GM23338 (cell line): ENCODE measurements at regions not wholly inside any gene's neighbourhood (a gene's known extent, or its start where the extent isn't known, plus 50 kb on each side); places are given as distances from the start of the nearest gene placed in this dataset.

ENCODE experiments used
- ATAC-seq: fragments of 200-7000 bp; cut with Tn5 transposase; 3 replicates; pipeline ENCODE4 v1.9.1; 2020
- DNase-seq: peaks from one replicate; pipeline ENCODE4 v3.0.0-alpha.2; 2015; ENCODE audit warnings: low spot score
- H2AFZ ChIP-seq: fragments of 200-600 bp; sonication (generic); 2 replicates; pipeline ENCODE4 v1.8.0; 2016; ENCODE audit warnings: antibody characterized with exemption, mild to moderate bottlenecking, moderate library complexity
- H3F3A ChIP-seq: fragments of 200-600 bp; sonication (generic); replicated peaks from 2 replicates; pipeline ENCODE4 v1.8.0; 2017; ENCODE audit warnings: antibody characterized with exemption, mixed run types, low read depth
- H3K27ac ChIP-seq: fragments of 200-600 bp; sonication (generic); 2 replicates; pipeline ENCODE4 v1.6.1; 2016; ENCODE audit warnings: low read depth
- H3K27me3 ChIP-seq: fragments of 200-600 bp; sonication (generic); 2 replicates; pipeline ENCODE4 v1.8.0; 2016; ENCODE audit warnings: mild to moderate bottlenecking, mixed run types, moderate library complexity; ENCODE audit not compliant: insufficient read depth
- H3K36me3 ChIP-seq: fragments of 200-600 bp; sonication (generic); 2 replicates; pipeline ENCODE4 v1.8.0; 2016; ENCODE audit warnings: mild to moderate bottlenecking; ENCODE audit not compliant: insufficient read depth
- H3K4me1 ChIP-seq: fragments of 200-600 bp; sonication (generic); 2 replicates; pipeline ENCODE4 v1.8.0; 2016; ENCODE audit warnings: mild to moderate bottlenecking, moderate library complexity; ENCODE audit not compliant: insufficient read depth
- H3K4me2 ChIP-seq: fragments of 200-600 bp; sonication (generic); 2 replicates; pipeline ENCODE4 v1.7.1; 2017; ENCODE audit warnings: mixed run types
- H3K4me3 ChIP-seq: fragments of 200-600 bp; sonication (generic); 2 replicates; pipeline ENCODE4 v1.6.1; 2016; ENCODE audit warnings: mixed run types
- H3K79me2 ChIP-seq: fragments of 200-600 bp; sonication (generic); replicated peaks from 2 replicates; pipeline ENCODE4 v1.8.0; 2017; ENCODE audit warnings: mild to moderate bottlenecking; ENCODE audit not compliant: insufficient read depth
- H3K9me2 ChIP-seq: fragments of 200-600 bp; sonication (generic); 2 replicates; pipeline ENCODE4 v1.8.0; 2017; ENCODE audit not compliant: insufficient read depth
- H4K20me1 ChIP-seq: fragments of 200-600 bp; sonication (generic); replicated peaks from 2 replicates; pipeline ENCODE4 v1.8.0; 2017; ENCODE audit warnings: mild to moderate bottlenecking; ENCODE audit not compliant: insufficient read depth
- H3K27ac Mint-ChIP-seq: 2 replicates; pipeline ENCODE4 v1.8.0; 2020; ENCODE audit warnings: inconsistent platforms, mild to moderate bottlenecking, moderate library complexity, mixed read lengths
- H3K27me3 Mint-ChIP-seq: 3 replicates; pipeline ENCODE4 v1.8.0; 2022; ENCODE audit warnings: low read depth, mild to moderate bottlenecking, moderate library complexity, mixed read lengths, inconsistent platforms; ENCODE audit not compliant: insufficient read depth, poor library complexity
- H3K36me3 Mint-ChIP-seq: 3 replicates; pipeline ENCODE4 v1.8.0; 2021; ENCODE audit warnings: low read depth, mild to moderate bottlenecking, inconsistent platforms, moderate library complexity, mixed read lengths
- H3K4me1 Mint-ChIP-seq: 3 replicates; pipeline ENCODE4 v1.8.0; 2020; ENCODE audit warnings: mild to moderate bottlenecking, inconsistent platforms, mixed read lengths
- H3K4me3 Mint-ChIP-seq: 3 replicates; pipeline ENCODE4 v1.8.0; 2021; ENCODE audit warnings: moderate library complexity, mild to moderate bottlenecking, inconsistent platforms, mixed read lengths
- H3K9me3 Mint-ChIP-seq: 3 replicates; pipeline ENCODE4 v1.8.0; 2020; ENCODE audit warnings: moderate library complexity, mild to moderate bottlenecking, inconsistent platforms, mixed read lengths
- CTCF ChIP-seq, 2 experiments: fragments of 200-600 bp in 1 of 2; sonication (generic) in 1 of 2; conservative IDR thresholded peaks; 2 replicates each; pipeline versions ENCODE4 v1.5.1 to v1.6.1; 2016 to 2017; ENCODE audit warnings: antibody characterized with exemption in 2 of 2, low read depth in 2 of 2, mild to moderate bottlenecking in 2 of 2, moderate library complexity in 1 of 2
- REST ChIP-seq: IDR thresholded peaks from one replicate; pipeline ENCODE4 v1.6.1; 2018; ENCODE audit warnings: antibody characterized with exemption; ENCODE audit not compliant: unreplicated experiment
- ZNF331 ChIP-seq: fragments of 250-450 bp; sonication (Bioruptor Pico); IDR thresholded peaks from 2 replicates; pipeline ENCODE4 v1.5.0; 2020; ENCODE audit warnings: low read depth, mild to moderate bottlenecking, moderate library complexity
- ZNF462 ChIP-seq: fragments of 250-450 bp; sonication (Bioruptor Pico); IDR thresholded peaks from 2 replicates; pipeline ENCODE4 v1.5.0; 2020; ENCODE audit warnings: mild to moderate bottlenecking, moderate library complexity

DNA sequence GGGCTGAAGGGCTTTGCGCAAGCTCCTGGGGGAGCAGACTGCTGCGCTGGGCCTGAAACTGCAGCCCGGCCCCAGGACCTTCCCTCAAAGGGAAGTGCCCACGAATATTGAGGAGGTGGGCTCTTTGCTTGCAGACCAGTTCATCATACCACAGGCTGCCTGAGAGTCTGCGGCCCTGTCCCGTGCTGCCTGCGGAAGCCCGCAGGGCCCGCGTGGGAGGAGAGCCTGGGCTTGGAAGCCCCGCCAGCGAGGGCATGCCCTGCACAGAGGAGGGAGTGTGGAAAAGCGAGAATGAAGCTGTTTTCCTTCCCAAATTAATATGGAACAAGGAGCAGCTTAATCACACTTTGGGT lies 83.6 kb upstream of the MKI67 start (continued):
- TF ChIP-seq REST (no peak), ZNF331 (CRISPR knock-in tag) (no peak)

GRCh38 chr10:128210215-128211063 lies 84.2 kb upstream of the MKI67 start:
- Histone ChIP-seq H3K79me2 (no peaks in the 10 kb centered on the region), H3K27ac (no peak overlapping the region), H3K4me1 (peaks cover 11% of the 10 kb centered on the region; the same call in 1 of the 2 replicates), H3F3A (0 out of 2 replicates have a peak, but pooled peaks cover 4% of the 10 kb centered on the region), H3K27me3 (peaks cover 7% of the 10 kb centered on the region; the same call in 1 of the 2 replicates), H3K9me2 (no peaks in the 10 kb centered on the region), H3K4me2 (peak overlapping the region; percentile 78), H3K36me3 (no peaks in the 10 kb centered on the region), H2AFZ (peak overlapping the region; percentile 81), H3K4me3 (peak overlapping the region; percentile 69), H4K20me1 (no peaks in the 10 kb centered on the region)
- ATAC-seq (peak; percentile 64), DNase-seq (peak; percentile 64)
- peaks cover 27% of the 10 kb centered on the region for H3K4me1 Mint-ChIP-seq
- no peaks in the 10 kb centered on the region for H3K36me3 Mint-ChIP-seq
- H3K9me3 Mint-ChIP-seq: no peaks in the 10 kb centered on the region
- peak; percentile 59 to 73 for TF ChIP-seq CTCF (conservative IDR thresholded peaks at IDR 0.05; ENCODE audit: low read depth in 2 of 2)
- TF ChIP-seq ZNF462: no peak
- H3K27me3 Mint-ChIP-seq: peaks cover 14% of the 10 kb centered on the region
- H3K4me3 Mint-ChIP-seq: peak overlapping the region; percentile 68
- no peak overlapping the region for H3K27ac Mint-ChIP-seq
